ENCODE measurements at regions not wholly inside any gene's neighbourhood (a gene's known extent, or its start where the extent isn't known, plus 50 kb on each side); places are given as distances from the start of the nearest gene placed in this dataset.

DNA sequence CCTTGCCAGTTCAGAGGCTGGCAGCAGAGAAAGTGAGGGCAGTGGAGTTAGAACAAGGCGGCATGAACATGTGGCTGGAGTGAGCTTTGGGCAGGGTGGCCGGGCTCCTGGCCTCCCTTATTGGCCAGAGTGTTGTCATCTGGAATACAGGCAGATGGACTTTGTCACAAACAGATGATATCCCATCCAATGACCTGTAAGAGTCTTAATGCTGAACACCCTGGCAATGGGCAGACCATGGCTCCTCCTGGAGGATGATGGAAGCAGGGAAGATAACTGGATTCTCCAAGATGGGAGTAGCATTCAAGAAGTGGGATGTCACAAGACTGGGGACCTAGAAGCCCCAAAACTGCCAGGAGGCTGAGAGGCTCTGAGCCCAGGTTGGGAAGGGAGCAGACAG is 242.1 kb downstream of the MAFB start:
- Histone ChIP-seq H3K27me3 (ENCODE audit: low read depth, low read length) (peaks cover 19% of the 10 kb centered on the region), H3K4me1 (ENCODE audit: low read length) (no peaks in the 10 kb centered on the region), H3K27ac (ENCODE audit: low read length) (no peak overlapping the region), H3K9me3 (ENCODE audit: insufficient read depth, low read length) (no peaks in the 10 kb centered on the region), H3K36me3 (replicated peaks; ENCODE audit: low read depth, low read length) (no peaks in the 10 kb centered on the region), H3K79me2 (ENCODE audit: low read length) (no peaks in the 10 kb centered on the region), H3K4me3 (ENCODE audit: low read length) (no peak overlapping the region), H2AFZ (ENCODE audit: low read depth, low read length) (no peak overlapping the region), H4K20me1 (ENCODE audit: insufficient read depth, low read length) (no peaks in the 10 kb centered on the region), H3K9ac (ENCODE audit: low read length) (no peak overlapping the region), H3K4me2 (ENCODE audit: low read length) (no peak overlapping the region)
- no peak for TF ChIP-seq CTCF (IDR thresholded peaks at IDR 0.05; ENCODE audit: low read depth, low read length)
- no peak for TF ChIP-seq EZH2phosphoT487 (IDR thresholded peaks at IDR 0.05; ENCODE audit: low read depth)

DNA sequence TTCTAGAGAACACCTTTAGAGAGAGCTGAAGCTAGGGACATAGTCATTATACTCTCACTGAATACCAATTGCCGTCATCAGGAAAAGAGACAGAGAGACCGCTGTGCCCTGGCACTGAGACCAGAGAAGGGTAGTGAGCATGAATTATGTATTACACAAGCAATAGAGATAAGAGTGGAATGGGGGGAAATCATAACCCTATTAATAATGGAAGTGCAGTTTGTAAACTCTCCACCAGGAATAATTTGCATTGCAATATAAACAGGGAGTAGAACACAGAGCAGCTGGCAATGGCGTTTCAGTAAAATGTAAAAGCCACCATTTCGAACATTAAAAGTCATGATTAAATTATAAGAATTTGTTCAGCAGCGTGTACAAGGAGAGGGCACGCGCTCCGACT is 244.5 kb downstream of the MAFB start:
- H3K36me3 ChIP-seq (replicated peaks; ENCODE audit: low read depth, low read length), result no peaks in the 10 kb centered on the region
- TF ChIP-seq CTCF (IDR thresholded peaks at IDR 0.05; ENCODE audit: low read depth, low read length) (no peak), EZH2phosphoT487 (IDR thresholded peaks at IDR 0.05; ENCODE audit: low read depth) (no peak)
- H2AFZ ChIP-seq (ENCODE audit: low read depth, low read length), result no peak overlapping the region
- no peak overlapping the region for H3K4me2 ChIP-seq (ENCODE audit: low read length)
- H3K9ac ChIP-seq (ENCODE audit: low read length), result no peak overlapping the region
- peaks cover 10% of the 10 kb centered on the region for H3K27me3 ChIP-seq (ENCODE audit: low read depth, low read length)
- H3K79me2 ChIP-seq (ENCODE audit: low read length), result no peaks in the 10 kb centered on the region
- H3K4me3 ChIP-seq (ENCODE audit: low read length), result no peak overlapping the region
- H3K27ac ChIP-seq (ENCODE audit: low read length), result no peak overlapping the region
- no peaks in the 10 kb centered on the region for H3K9me3 ChIP-seq (ENCODE audit: insufficient read depth, low read length)
- no peaks in the 10 kb centered on the region for H4K20me1 ChIP-seq (ENCODE audit: insufficient read depth, low read length)
- no peaks in the 10 kb centered on the region for H3K4me1 ChIP-seq (ENCODE audit: low read length)

DNA sequence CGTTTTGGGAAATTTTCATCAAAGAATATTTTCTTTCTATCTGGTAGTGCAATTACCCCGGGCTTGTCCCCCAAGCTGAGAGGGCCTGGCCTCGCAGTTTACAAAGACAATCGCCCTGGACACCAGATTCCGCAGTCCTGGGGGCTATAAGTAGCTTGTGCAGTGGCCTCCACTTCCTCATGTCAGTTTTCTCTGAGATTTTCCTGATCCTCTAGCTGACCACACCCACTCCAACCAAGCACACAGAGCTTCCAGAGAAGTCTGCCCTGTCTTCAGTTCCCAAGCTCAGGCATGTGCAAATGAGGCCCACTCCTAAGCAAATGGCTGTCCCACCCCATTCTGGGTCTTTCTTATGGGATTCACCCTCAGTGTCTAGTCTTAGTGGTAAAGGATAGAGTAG is 245.3 kb downstream of the MAFB start:
- Histone ChIP-seq H3K4me3 (ENCODE audit: low read length) (no peak overlapping the region), H4K20me1 (ENCODE audit: insufficient read depth, low read length) (no peaks in the 10 kb centered on the region), H3K36me3 (replicated peaks; ENCODE audit: low read depth, low read length) (no peaks in the 10 kb centered on the region), H3K9me3 (ENCODE audit: insufficient read depth, low read length) (no peaks in the 10 kb centered on the region), H3K4me2 (ENCODE audit: low read length) (no peak overlapping the region), H3K27ac (ENCODE audit: low read length) (no peak overlapping the region), H3K4me1 (ENCODE audit: low read length) (no peaks in the 10 kb centered on the region), H3K27me3 (ENCODE audit: low read depth, low read length) (peaks cover 3% of the 10 kb centered on the region), H2AFZ (ENCODE audit: low read depth, low read length) (no peak overlapping the region), H3K9ac (ENCODE audit: low read length) (no peak overlapping the region), H3K79me2 (ENCODE audit: low read length) (no peaks in the 10 kb centered on the region)
- TF ChIP-seq EZH2phosphoT487 (IDR thresholded peaks at IDR 0.05; ENCODE audit: low read depth) (no peak), CTCF (IDR thresholded peaks at IDR 0.05; ENCODE audit: low read depth, low read length) (no peak)

DNA sequence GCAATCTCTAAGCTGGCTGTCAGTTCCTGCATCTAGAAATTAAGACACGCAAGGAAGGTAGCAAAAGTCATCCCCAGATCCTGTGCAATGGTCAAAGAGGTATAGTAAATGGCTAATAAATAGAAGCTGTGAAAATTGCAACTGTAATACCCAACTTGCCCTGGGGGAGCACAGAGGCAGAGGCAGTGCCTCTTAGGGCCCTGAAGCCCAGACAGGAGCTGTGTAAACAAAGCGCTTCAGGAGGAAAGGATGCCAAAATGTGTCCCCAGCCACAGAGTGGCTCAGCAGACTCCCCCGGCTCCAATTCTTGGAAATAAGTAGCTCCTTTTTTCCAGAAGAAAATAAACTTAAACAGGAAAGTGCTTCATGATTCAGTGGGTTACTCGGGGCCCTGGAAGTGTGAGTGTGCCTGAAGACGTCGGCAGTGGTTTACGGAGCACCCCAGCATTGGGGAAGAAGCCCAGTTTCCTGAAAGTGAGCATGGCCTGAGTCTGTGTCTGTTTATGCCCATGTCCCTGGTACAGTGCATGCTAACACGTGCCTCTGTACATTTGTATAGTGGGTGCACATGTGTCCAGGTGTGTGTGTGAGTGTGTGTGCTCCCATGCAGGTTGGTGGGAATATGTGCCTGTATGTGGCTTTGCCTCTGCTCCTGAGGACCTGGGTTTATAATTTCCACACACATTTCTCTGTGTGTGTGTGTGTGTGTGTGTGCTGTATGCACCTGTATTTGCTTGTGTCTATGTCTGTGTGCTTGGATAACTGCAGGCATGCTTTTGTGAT is 246.7 kb downstream of the MAFB start:
- no peak overlapping the region for H3K4me3 ChIP-seq (ENCODE audit: low read length)
- no peaks in the 10 kb centered on the region for H3K4me1 ChIP-seq (ENCODE audit: low read length)
- TF ChIP-seq CTCF (IDR thresholded peaks at IDR 0.05; ENCODE audit: low read depth, low read length) (no peak), EZH2phosphoT487 (IDR thresholded peaks at IDR 0.05; ENCODE audit: low read depth) (no peak)
- no peaks in the 10 kb centered on the region for H3K36me3 ChIP-seq (replicated peaks; ENCODE audit: low read depth, low read length)
- H3K27me3 ChIP-seq (ENCODE audit: low read depth, low read length), result peaks cover 3% of the 10 kb centered on the region; the same call in 1 of the 2 replicates
- H3K27ac ChIP-seq (ENCODE audit: low read length), result no peak overlapping the region
- no peak overlapping the region for H2AFZ ChIP-seq (ENCODE audit: low read depth, low read length)
- H3K9me3 ChIP-seq (ENCODE audit: insufficient read depth, low read length), result no peaks in the 10 kb centered on the region
- H4K20me1 ChIP-seq (ENCODE audit: insufficient read depth, low read length), result no peaks in the 10 kb centered on the region
- no peak overlapping the region for H3K4me2 ChIP-seq (ENCODE audit: low read length)
- no peaks in the 10 kb centered on the region for H3K79me2 ChIP-seq (ENCODE audit: low read length)
- H3K9ac ChIP-seq (ENCODE audit: low read length), result no peak overlapping the region
